Sigmoid colon (tissue), 6 donors: ENCODE measurements at regions not wholly inside any gene's neighbourhood (a gene's known extent, or its start where the extent isn't known, plus 50 kb on each side); places are given as distances from the start of the nearest gene placed in this dataset.
"Not testable (repeated sequence)": the region's sequence is repeated elsewhere in the genome, so short reads cannot be mapped to it uniquely, and the experiment has no call there.

Source experiments
- DNase-seq: peaks from one replicate; pipeline ENCODE4 v3.0.0-alpha.2; 2019
- H3K27ac ChIP-seq, 4 donors: fragments of 200-600 bp; sonication (generic); one replicate each; pipeline ENCODE4 v1.5.1; 2016 to 2019; ENCODE audit warnings: mild to moderate bottlenecking in 1 of 4
- H3K27me3 ChIP-seq, 3 donors: fragments of 200-600 bp; sonication (generic); one replicate each; pipeline ENCODE4 v1.5.1; 2019; ENCODE audit warnings: mild to moderate bottlenecking in 1 of 3
- H3K36me3 ChIP-seq, 4 donors: fragments of 200-600 bp; sonication (generic); one replicate each; pipeline ENCODE4 v1.5.1; 2016 to 2019
- H3K4me1 ChIP-seq, 4 donors: fragments of 200-600 bp; sonication (generic); one replicate each; pipeline ENCODE4 v1.5.1; 2017 to 2019
- H3K4me3 ChIP-seq, 4 donors: fragments of 200-600 bp; sonication (generic); one replicate each; pipeline ENCODE4 v1.5.1; 2017 to 2019; ENCODE audit warnings: mild to moderate bottlenecking in 2 of 4, moderate library complexity in 1 of 4
- H3K9me3 ChIP-seq, 4 donors: fragments of 200-600 bp in 3 of 4; sonication (generic) in 3 of 4; one replicate each; pipeline versions ENCODE4 v1.5.1 to v1.6.1; 2013 to 2019
- EP300 ChIP-seq, 4 donors: sonication (generic); formaldehyde crosslinking; IDR thresholded peaks; one replicate each; pipeline ENCODE4 v1.6.1; 2017; ENCODE audit warnings: antibody characterized with exemption in 4 of 4
- POLR2A ChIP-seq, 2 donors: fragments of 450-650 bp; IDR thresholded peaks; one replicate each; pipeline ENCODE4 v1.6.1; 2016; ENCODE audit warnings: antibody characterized with exemption in 2 of 2, mild to moderate bottlenecking in 2 of 2, moderate library complexity in 2 of 2
- POLR2AphosphoS5 ChIP-seq, 4 donors: sonication (generic); formaldehyde crosslinking; IDR thresholded peaks; one replicate each; pipeline ENCODE4 v1.6.1; 2017; ENCODE audit warnings: antibody characterized with exemption in 4 of 4
- WGBS, 2 donors: extraction: QIAGEN DNeasy Blood & Tissue Kit; methylation state at CpG; one replicate each; pipeline ENCODE4 v1.1.7; 2013; 5-methylcytosine and 5-hydroxymethylcytosine counted together
- intact Hi-C: fragments of 100-400 bp; cut with DNase I; formaldehyde crosslinking; loops from one replicate; pipeline ENCODE4 v1.15.1; 2023
- TF ChIP-seq, protein P1 (sequence below), 4 experiments: fragments of 450-650 bp in 3 of 4; fragments of 200-600 bp in 1 of 4; IDR thresholded peaks; one replicate each; pipeline ENCODE4 v1.5.1; 2016 to 2019; ENCODE audit warnings: antibody characterized with exemption in 4 of 4, mild to moderate bottlenecking in 3 of 4, moderate library complexity in 2 of 4
- donor health status: healthy with polysubstance abuse.
- donor health status: healthy.

DNA sequence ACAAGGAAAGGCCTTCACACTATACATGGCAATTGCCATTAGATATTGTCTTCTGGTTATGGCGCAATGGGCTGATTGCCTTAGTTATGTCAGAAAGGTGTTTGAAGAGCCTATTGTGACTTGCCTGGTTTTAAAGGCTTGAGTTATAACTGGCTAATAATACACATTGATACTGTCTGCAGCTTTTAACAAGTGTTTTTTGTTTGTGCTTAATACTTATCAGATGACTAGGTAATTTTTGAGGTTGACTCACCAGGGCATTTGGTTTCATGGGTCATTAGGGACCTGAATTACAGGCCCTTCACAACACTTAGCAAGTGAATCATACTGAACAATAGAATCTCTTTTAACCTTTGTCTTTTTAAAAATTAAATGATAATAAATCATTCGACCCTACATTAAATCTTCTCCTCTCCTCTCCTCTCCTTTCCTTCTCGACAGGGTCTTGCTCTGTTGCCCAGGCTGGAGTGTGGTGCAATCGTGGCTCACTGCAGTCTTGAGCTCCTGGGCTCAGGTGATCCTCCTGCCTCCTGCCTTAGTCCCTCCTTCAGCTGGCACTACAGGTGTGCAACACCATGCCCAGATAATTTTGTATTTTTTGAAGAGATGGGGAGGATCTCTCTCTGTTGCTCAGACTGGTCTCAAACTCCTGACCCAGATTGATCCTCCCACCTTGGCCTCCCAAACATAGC lies 196.3 kb downstream of the JCAD start:
- intact Hi-C loops = no loop called here
- Histone ChIP-seq H3K4me1 (peaks cover 0 to 56% (median 26%) of the 10 kb centered on the region in 4 donors), H3K4me3 (no peak overlapping the region), H3K36me3 (no peaks in the 10 kb centered on the region), H3K27me3 (no peaks in the 10 kb centered on the region), H3K27ac (peak overlapping the region in 2 of 4 donors; percentile 80 to 83), H3K9me3 (no peaks in the 10 kb centered on the region)
- TF ChIP-seq POLR2A (IDR thresholded peaks at IDR 0.05) (no peak), POLR2AphosphoS5 (IDR thresholded peaks at IDR 0.05) (no peak), EP300 (IDR thresholded peaks at IDR 0.05) (no peak)
- TF ChIP-seq, protein P1, sequence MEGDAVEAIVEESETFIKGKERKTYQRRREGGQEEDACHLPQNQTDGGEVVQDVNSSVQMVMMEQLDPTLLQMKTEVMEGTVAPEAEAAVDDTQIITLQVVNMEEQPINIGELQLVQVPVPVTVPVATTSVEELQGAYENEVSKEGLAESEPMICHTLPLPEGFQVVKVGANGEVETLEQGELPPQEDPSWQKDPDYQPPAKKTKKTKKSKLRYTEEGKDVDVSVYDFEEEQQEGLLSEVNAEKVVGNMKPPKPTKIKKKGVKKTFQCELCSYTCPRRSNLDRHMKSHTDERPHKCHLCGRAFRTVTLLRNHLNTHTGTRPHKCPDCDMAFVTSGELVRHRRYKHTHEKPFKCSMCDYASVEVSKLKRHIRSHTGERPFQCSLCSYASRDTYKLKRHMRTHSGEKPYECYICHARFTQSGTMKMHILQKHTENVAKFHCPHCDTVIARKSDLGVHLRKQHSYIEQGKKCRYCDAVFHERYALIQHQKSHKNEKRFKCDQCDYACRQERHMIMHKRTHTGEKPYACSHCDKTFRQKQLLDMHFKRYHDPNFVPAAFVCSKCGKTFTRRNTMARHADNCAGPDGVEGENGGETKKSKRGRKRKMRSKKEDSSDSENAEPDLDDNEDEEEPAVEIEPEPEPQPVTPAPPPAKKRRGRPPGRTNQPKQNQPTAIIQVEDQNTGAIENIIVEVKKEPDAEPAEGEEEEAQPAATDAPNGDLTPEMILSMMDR (IDR thresholded peaks at IDR 0.05) = no peak
- WGBS, 2 donors = 89 to 90% methylated on average over 4 of the region's 4 CpGs
- no peak for DNase-seq

DNA sequence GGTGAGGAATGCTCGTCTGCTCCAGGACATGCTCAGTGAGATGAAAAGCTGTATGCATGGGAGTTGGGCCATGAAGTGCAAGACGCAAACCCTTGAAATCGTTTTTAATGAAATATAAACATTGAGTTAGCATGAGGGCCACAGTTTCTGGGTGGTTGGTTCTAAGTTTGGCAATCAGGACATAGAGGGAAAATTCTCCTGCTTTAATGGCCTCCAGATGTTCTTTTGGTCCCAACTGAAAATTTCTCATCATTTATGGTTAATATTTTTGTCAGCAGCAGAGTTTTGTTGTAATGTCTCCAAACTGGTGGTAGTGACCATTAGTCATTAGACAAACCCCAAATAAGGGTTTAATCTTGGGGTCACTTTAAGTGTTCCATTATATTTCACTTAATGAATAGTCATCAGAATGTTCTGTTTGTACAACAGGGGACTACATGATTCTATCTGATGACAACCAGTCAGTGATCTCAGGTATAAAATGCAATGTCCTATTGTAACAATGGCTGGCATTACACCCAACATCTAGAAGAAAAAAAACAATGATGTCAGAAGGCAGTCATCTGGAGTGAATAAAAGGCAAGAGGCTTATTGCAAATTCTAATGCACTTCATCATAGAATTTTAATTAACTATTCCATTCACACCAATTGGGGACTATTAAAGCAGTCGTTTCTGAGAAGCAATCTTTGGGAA lies 197.4 kb downstream of the JCAD start:
- WGBS, 2 donors = 63 to 64% methylated on average over 4 of the region's 4 CpGs
- peak overlapping the region in 3 of 4 donors; percentile 74 to 83 (median 80) for H3K27ac ChIP-seq
- H3K4me3 ChIP-seq = no peak overlapping the region
- intact Hi-C loops = no loop called here
- DNase-seq = no peak
- no peaks in the 10 kb centered on the region for H3K36me3 ChIP-seq
- H3K27me3 ChIP-seq = no peaks in the 10 kb centered on the region
- H3K4me1 ChIP-seq = peaks cover 0 to 67% (median 37%) of the 10 kb centered on the region in 4 donors
- no peaks in the 10 kb centered on the region for H3K9me3 ChIP-seq
- TF ChIP-seq POLR2A (IDR thresholded peaks at IDR 0.05) = no peak
- no peak for TF ChIP-seq POLR2AphosphoS5 (IDR thresholded peaks at IDR 0.05)
- no peak for TF ChIP-seq EP300 (IDR thresholded peaks at IDR 0.05)
- TF ChIP-seq, protein P1 (IDR thresholded peaks at IDR 0.05) = no peak

DNA sequence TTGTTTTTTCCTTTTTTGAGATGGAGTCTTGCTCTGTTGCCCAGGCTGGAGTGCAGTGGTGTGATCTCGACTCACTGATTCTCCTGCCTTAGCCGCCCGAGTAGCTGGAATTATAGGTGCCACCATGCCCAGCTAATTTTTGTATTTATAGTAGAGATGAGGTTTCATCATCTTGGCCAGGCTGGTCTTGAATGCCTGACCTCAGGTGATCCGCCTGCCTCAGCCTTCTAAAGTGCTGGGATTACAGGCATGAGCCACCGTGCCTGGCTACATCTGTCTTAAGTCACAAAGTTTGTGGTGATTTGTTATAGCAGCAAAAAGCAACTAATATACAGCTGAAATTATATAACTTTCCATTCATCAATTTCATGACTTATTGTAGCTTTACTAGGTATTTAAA lies 198.2 kb downstream of the JCAD start:
- H3K9me3 ChIP-seq, intact Hi-C loops, H3K36me3 ChIP-seq, H3K27me3 ChIP-seq, DNase-seq, H3K4me3 ChIP-seq: not testable (repeated sequence)
- Histone ChIP-seq H3K27ac (peak overlapping the region in 3 of 4 donors; percentile 74 to 83 (median 80)), H3K4me1 (peaks cover 0 to 68% (median 38%) of the 10 kb centered on the region in 4 donors)
- 93 to 96% methylated on average over 5 of the region's 5 CpGs for WGBS, 2 donors

DNA sequence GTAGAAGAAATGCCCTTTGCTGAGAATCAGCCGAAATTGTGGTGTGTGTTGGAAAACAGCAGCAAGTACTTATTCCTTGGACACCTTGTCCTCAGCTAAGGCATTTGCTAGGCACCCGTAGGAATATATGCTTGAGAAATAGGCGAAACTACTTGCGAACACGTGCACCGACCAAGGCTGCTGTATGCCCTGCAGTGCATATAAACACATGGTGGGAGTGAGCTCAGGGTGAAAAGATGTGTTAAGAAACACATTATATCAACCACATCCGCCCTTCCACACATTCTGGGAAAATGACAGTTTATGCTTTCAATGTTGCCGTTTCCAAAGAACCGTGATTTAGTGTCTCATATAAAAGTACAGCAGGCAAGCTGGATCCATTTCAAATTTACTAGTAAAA lies 199.2 kb downstream of the JCAD start:
- Histone ChIP-seq H3K4me3 (no peak overlapping the region), H3K27me3 (no peaks in the 10 kb centered on the region), H3K36me3 (no peaks in the 10 kb centered on the region), H3K4me1 (peaks cover 0 to 61% (median 38%) of the 10 kb centered on the region in 4 donors), H3K27ac (peak overlapping the region; percentile 72 to 83 (median 77)), H3K9me3 (no peaks in the 10 kb centered on the region)
- intact Hi-C loops = no loop called here
- TF ChIP-seq POLR2A (IDR thresholded peaks at IDR 0.05) (no peak), POLR2AphosphoS5 (IDR thresholded peaks at IDR 0.05) (peak; percentile 21 to 71 (median 52)), EP300 (IDR thresholded peaks at IDR 0.05) (peak in 3 of 4 donors; percentile 27 to 79 (median 43))
- TF ChIP-seq, protein P1 (IDR thresholded peaks at IDR 0.05) = no peak
- 79 to 84% methylated on average over 9 of the region's 9 CpGs for WGBS, 2 donors
- peak; percentile 81 for DNase-seq

DNA sequence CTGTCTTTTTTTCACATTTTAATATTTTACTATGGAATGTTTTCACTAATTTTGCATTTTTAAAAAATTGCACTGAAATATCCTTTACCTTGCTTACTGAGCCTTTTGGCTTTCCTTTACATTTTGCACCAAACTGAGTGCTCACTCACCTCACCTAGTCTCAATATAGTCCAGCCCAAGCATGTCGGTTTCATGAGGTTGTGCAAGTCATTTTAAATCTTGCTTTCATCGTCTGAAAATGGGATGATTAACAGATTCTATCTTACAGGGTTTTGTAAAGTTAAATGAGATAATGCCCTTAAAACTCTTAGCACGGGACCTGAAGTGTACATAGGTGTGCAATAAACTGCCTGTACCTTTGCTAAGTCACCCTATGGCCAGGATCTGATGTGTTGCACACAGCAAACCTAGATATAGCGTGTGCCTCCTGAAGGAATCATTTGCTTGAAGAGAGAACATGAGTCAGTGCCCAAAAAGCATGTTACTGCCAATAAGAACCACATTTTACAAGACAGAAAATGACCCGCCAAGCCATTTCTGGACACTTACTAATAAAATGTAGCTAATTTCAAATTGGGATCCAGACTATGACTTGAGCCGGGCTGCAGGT lies 199.8 kb downstream of the JCAD start:
- Histone ChIP-seq H3K9me3 (no peaks in the 10 kb centered on the region), H3K27me3 (no peaks in the 10 kb centered on the region), H3K4me3 (no peak overlapping the region), H3K4me1 (peaks cover 0 to 61% (median 38%) of the 10 kb centered on the region in 4 donors), H3K36me3 (no peaks in the 10 kb centered on the region), H3K27ac (peak overlapping the region; percentile 72 to 83 (median 77))
- no peak for TF ChIP-seq POLR2A (IDR thresholded peaks at IDR 0.05)
- no peak for DNase-seq
- intact Hi-C loops = loop anchor here (5.0 kb wide), 1 partner anchor 222 kb away; no protein-coding TSS in a partner anchor
- 87 to 89% methylated on average over 6 of the region's 6 CpGs for WGBS, 2 donors
